IMR-90 (cell line): ENCODE measurements at regions not wholly inside any gene's neighbourhood (a gene's known extent, or its start where the extent isn't known, plus 50 kb on each side); places are given as distances from the start of the nearest gene placed in this dataset.

ENCODE experiments used
- ATAC-seq: fragments of 200-7000 bp; cut with Tn5 transposase; 2 replicates; pipeline ENCODE4 v1.9.1; 2020; ENCODE audit warnings: low read depth, mild to moderate bottlenecking, moderate library complexity
- BruUV-seq: library from RNA; stranded (reverse); fragments of 400-500 nt; replicated peaks from 2 replicates; lab custom pipeline; 2021; lab: Mats Ljungman, UMichigan
- CTCF ChIA-PET: fragments of 300-600 bp; formaldehyde crosslinking; extraction: SDS; loops from one replicate; lab custom pipeline; 2021; ENCODE audit warnings: antibody characterized with exemption; lab: Yijun Ruan, JAX
- POLR2A ChIA-PET: fragments of 300-600 bp; sonication (Branson Sonifier 250); formaldehyde crosslinking; loops from one replicate; lab custom pipeline; 2022; ENCODE audit warnings: antibody characterized with exemption; ENCODE audit not compliant: unreplicated experiment; lab: Charles Lee
- DNase-seq: peaks from one replicate; pipeline ENCODE4 v3.0.0; 2013
- H2AFZ ChIP-seq: replicated peaks from 2 replicates; pipeline ENCODE3; 2013; ENCODE audit warnings: low read length, mild to moderate bottlenecking; ENCODE audit not compliant: poor library complexity
- H2AK5ac ChIP-seq: 2 replicates; pipeline ENCODE4 v1.6.1; 2013; ENCODE audit warnings: low read depth, low read length, inconsistent platforms
- H2AK9ac ChIP-seq: replicated peaks from 2 replicates; pipeline ENCODE3; 2013; ENCODE audit warnings: mild to moderate bottlenecking, low read depth, low read length, moderate library complexity; ENCODE audit not compliant: poor library complexity
- H2BK120ac ChIP-seq: 2 replicates; pipeline ENCODE4 v1.6.1; 2013; ENCODE audit warnings: low read depth, low read length, inconsistent platforms
- H2BK15ac ChIP-seq: 3 replicates; pipeline ENCODE4 v1.6.1; 2013; ENCODE audit warnings: low read depth, low read length, inconsistent platforms
- H2BK20ac ChIP-seq: 2 replicates; pipeline ENCODE4 v1.6.1; 2013; ENCODE audit warnings: low read depth, mild to moderate bottlenecking, inconsistent platforms, low read length, moderate library complexity
- H2BK5ac ChIP-seq: 2 replicates; pipeline ENCODE4 v1.6.1; 2013; ENCODE audit warnings: mild to moderate bottlenecking, low read depth, low read length, inconsistent platforms; ENCODE audit not compliant: poor library complexity, severe bottlenecking
- H3K14ac ChIP-seq: replicated peaks from 2 replicates; pipeline ENCODE4 v1.6.1; 2013; ENCODE audit warnings: low read depth, low read length, inconsistent platforms
- H3K18ac ChIP-seq: 2 replicates; pipeline ENCODE4 v1.6.1; 2013; ENCODE audit warnings: low read depth, low read length, control low read depth
- H3K23ac ChIP-seq: 2 replicates; pipeline ENCODE4 v1.6.1; 2013; ENCODE audit warnings: low read depth, low read length, inconsistent platforms
- H3K27ac ChIP-seq: 2 replicates; pipeline ENCODE4 v1.5.1; 2013; ENCODE audit warnings: mild to moderate bottlenecking, control low read depth, low read length; ENCODE audit not compliant: insufficient read depth
- H3K27me3 ChIP-seq: 2 replicates; pipeline ENCODE4 v1.6.1; 2013; ENCODE audit warnings: low read length; ENCODE audit not compliant: control insufficient read depth, insufficient read depth
- H3K36me3 ChIP-seq: 2 replicates; pipeline ENCODE4 v1.6.1; 2013; ENCODE audit warnings: low read length, mixed read lengths; ENCODE audit not compliant: control insufficient read depth, insufficient read depth
- H3K4ac ChIP-seq: 2 replicates; pipeline ENCODE4 v1.6.1; 2013; ENCODE audit warnings: low read depth, low read length, inconsistent platforms
- H3K4me1 ChIP-seq: 2 replicates; pipeline ENCODE4 v1.6.1; 2013; ENCODE audit warnings: low read length, mixed read lengths; ENCODE audit not compliant: control insufficient read depth, insufficient read depth
- H3K4me2 ChIP-seq: 2 replicates; pipeline ENCODE4 v1.6.1; 2013; ENCODE audit warnings: low read depth, mild to moderate bottlenecking, control low read depth, low read length, moderate library complexity
- H3K4me3 ChIP-seq: 2 replicates; pipeline ENCODE4 v1.5.1; 2013; ENCODE audit warnings: low read depth, mild to moderate bottlenecking, control low read depth, low read length, moderate library complexity; ENCODE audit not compliant: insufficient read depth
- H3K56ac ChIP-seq: 2 replicates; pipeline ENCODE4 v1.6.1; 2013; ENCODE audit warnings: low read length, inconsistent platforms; ENCODE audit not compliant: insufficient read depth; ENCODE audit errors: extremely low read depth
- H3K79me1 ChIP-seq, 2 experiments: 2 replicates each; pipeline ENCODE4 v1.6.1; 2013; ENCODE audit warnings: low read length in 2 of 2, inconsistent platforms in 1 of 2, low read depth in 1 of 2
- H3K9ac ChIP-seq: 2 replicates; pipeline ENCODE4 v1.6.1; 2013; ENCODE audit warnings: low read depth, low read length, control low read depth
- H3K9me1 ChIP-seq: 2 replicates; pipeline ENCODE4 v1.6.1; 2013; ENCODE audit warnings: low read length, inconsistent platforms; ENCODE audit not compliant: insufficient read depth
- H3K9me3 ChIP-seq: 2 replicates; pipeline ENCODE4 v1.6.1; 2013; ENCODE audit warnings: low read length; ENCODE audit not compliant: control insufficient read depth, insufficient read depth
- H4K20me1 ChIP-seq: 2 replicates; pipeline ENCODE4 v1.6.1; 2013; ENCODE audit warnings: low read length, inconsistent platforms; ENCODE audit not compliant: insufficient read depth
- H4K5ac ChIP-seq: 2 replicates; pipeline ENCODE4 v1.6.1; 2013; ENCODE audit warnings: mild to moderate bottlenecking, low read depth, low read length, control low read depth
- H4K8ac ChIP-seq, 2 experiments: 2 replicates each; pipeline ENCODE4 v1.6.1; 2013; ENCODE audit warnings: low read depth in 2 of 2, low read length in 2 of 2, control low read depth in 1 of 2, inconsistent platforms in 1 of 2
- H4K91ac ChIP-seq: 2 replicates; pipeline ENCODE4 v1.6.1; 2013; ENCODE audit warnings: low read depth, low read length, inconsistent platforms; ENCODE audit not compliant: insufficient read depth
- RAD21 ChIP-seq: IDR thresholded peaks from 2 replicates; pipeline ENCODE4 v1.6.1; 2012; ENCODE audit warnings: low read length, improper control_type of control experiment
- WGBS, 2 experiments: methylation state at CpG; one replicate each; pipeline versions ENCODE4 v1.1.5 to v1.1.7; 2013; ENCODE audit warnings: missing lambda C conversion rate in 2 of 2; ENCODE audit not compliant: insufficient read length in 1 of 2; ENCODE audit errors: extremely low coverage in 2 of 2; 5-methylcytosine and 5-hydroxymethylcytosine counted together
- dilution Hi-C: fragments of 300-500 bp; cut with HindIII; formaldehyde crosslinking; loops from one replicate; pipeline ENCODE4 v1.14.3; 2018; ENCODE audit warnings: low sequenced_read_pairs; ENCODE audit not compliant: unreplicated experiment
- in situ Hi-C: fragments of 300-500 bp; cut with MboI; formaldehyde crosslinking; loops from 3 replicates; pipeline ENCODE4 v1.14.3; 2019; ENCODE audit warnings: low sequenced_read_pairs, inconsistent platforms, mixed read lengths
- intact Hi-C: fragments of 100-400 bp; cut with micrococcal nuclease; formaldehyde crosslinking; loops from 2 replicates; pipeline ENCODE4 v1.10.0; 2022

GRCh38 chr18:72436401-72436800, 107.7 kb downstream of the CBLN2 start:
- Histone ChIP-seq H3K79me1 (no peaks in the 10 kb centered on the region), H4K8ac (no peak overlapping the region), H3K9ac (no peak overlapping the region), H3K4me2 (no peak overlapping the region), H3K27me3 (no peaks in the 10 kb centered on the region), H2AK5ac (no peak overlapping the region), H3K27ac (no peak overlapping the region), H3K9me3 (peaks cover 2% of the 10 kb centered on the region; the same call in 1 of the 2 replicates), H3K4me3 (no peak overlapping the region), H2BK15ac (no peak overlapping the region), H3K4ac (no peak overlapping the region), H3K4me1 (no peaks in the 10 kb centered on the region), H3K36me3 (no peaks in the 10 kb centered on the region), H4K20me1 (no peaks in the 10 kb centered on the region), H2BK5ac (no peak overlapping the region), H2AK9ac (no peak overlapping the region), H2AFZ (no peak overlapping the region), H4K91ac (no peak overlapping the region), H3K56ac (no peak overlapping the region), H2BK20ac (no peak overlapping the region), H3K18ac (no peak overlapping the region), H2BK120ac (no peak overlapping the region), H4K5ac (no peak overlapping the region), H3K23ac (no peak overlapping the region), H3K14ac (no peak overlapping the region), H3K9me1 (no peaks in the 10 kb centered on the region)
- intact Hi-C loops, result no loop called here
- DNase-seq, result no peak
- in situ Hi-C loops, result no loop called here
- no peak for ATAC-seq
- CTCF ChIA-PET, result interaction anchor here (1.0 kb wide), 1 partner anchor 178 kb away, joined by 3 read pairs; no protein-coding TSS in a partner anchor
- TF ChIP-seq RAD21, result no peak
- POLR2A ChIA-PET, result no interaction called here
- BruUV-seq, result no TSS peak
- dilution Hi-C loops, result no loop called here
- WGBS, 2 experiments, result 100% methylated on average over 1 of the region's 3 CpGs; no CpG with 5 or more reads in 1 of the 2 experiments
